Progenitor cell of endocrine pancreas (in vitro differentiated cells): ENCODE measurements at regions not wholly inside any gene's neighbourhood (a gene's known extent, or its start where the extent isn't known, plus 50 kb on each side); places are given as distances from the start of the nearest gene placed in this dataset.

Experiments used
- DNase-seq: peaks from one replicate; pipeline ENCODE4 v3.0.0; 2021; ENCODE audit warnings: low spot score; ENCODE audit not compliant: unreplicated experiment
- H3K27ac Mint-ChIP-seq: 2 replicates; pipeline ENCODE4 v1.8.0; 2021; ENCODE audit warnings: mild to moderate bottlenecking, moderate library complexity, mixed read lengths
- H3K27me3 Mint-ChIP-seq: 2 replicates; pipeline ENCODE4 v1.8.0; 2021; ENCODE audit warnings: mixed read lengths
- H3K36me3 Mint-ChIP-seq: 2 replicates; pipeline ENCODE4 v1.8.0; 2022; ENCODE audit warnings: mixed read lengths; ENCODE audit not compliant: insufficient read depth
- H3K4me1 Mint-ChIP-seq: 2 replicates; pipeline ENCODE4 v1.8.0; 2021; ENCODE audit warnings: low read depth, mixed read lengths
- H3K4me3 Mint-ChIP-seq: 2 replicates; pipeline ENCODE4 v1.8.0; 2021; ENCODE audit warnings: low read depth, mild to moderate bottlenecking, moderate library complexity, mixed read lengths
- H3K9me3 Mint-ChIP-seq: 2 replicates; pipeline ENCODE4 v1.8.0; 2021; ENCODE audit warnings: low read depth, mixed read lengths
- CTCF ChIP-seq: fragments of 200-600 bp; sonication (generic); IDR thresholded peaks from one replicate; pipeline ENCODE4 v1.5.0; 2021; ENCODE audit warnings: antibody characterized with exemption, mild to moderate bottlenecking; ENCODE audit not compliant: unreplicated experiment

- no peaks in the 10 kb centered on the region for H3K9me3 Mint-ChIP-seq
- no peak overlapping the region for H3K27ac Mint-ChIP-seq
- TF ChIP-seq CTCF: no peak
- H3K36me3 Mint-ChIP-seq: no peaks in the 10 kb centered on the region
- no peaks in the 10 kb centered on the region for H3K27me3 Mint-ChIP-seq
- no peaks in the 10 kb centered on the region for H3K4me1 Mint-ChIP-seq
- DNase-seq: no peak
- H3K4me3 Mint-ChIP-seq: no peak overlapping the region
Measured at GRCh38 chr10:27451054-27451453, 53.0 kb upstream of the RAB18 start.

DNA sequence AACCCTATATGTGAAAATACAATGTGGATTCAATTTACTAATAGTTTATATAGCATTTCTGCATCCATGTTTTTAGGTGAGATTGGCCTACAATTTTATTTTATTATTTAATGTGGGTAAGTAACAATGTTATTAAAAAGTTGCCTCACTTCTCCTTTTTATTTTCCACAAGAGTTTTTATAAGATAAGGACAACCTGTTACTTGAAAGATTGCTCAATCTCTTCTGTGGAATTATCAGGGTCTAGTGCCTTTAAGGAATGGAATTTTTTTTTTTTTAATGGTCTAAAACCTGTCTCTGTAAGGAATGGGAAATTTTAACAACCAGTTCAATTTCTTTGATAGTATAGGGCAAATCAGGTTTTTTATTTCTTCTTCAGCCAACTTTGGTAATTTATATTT lies 53.9 kb upstream of the RAB18 start:
- TF ChIP-seq CTCF: no peak
- no peaks in the 10 kb centered on the region for H3K9me3 Mint-ChIP-seq
- H3K4me1 Mint-ChIP-seq: no peaks in the 10 kb centered on the region
- DNase-seq: no peak
- H3K27ac Mint-ChIP-seq: no peak overlapping the region
- no peak overlapping the region for H3K4me3 Mint-ChIP-seq
- no peaks in the 10 kb centered on the region for H3K27me3 Mint-ChIP-seq
- no peaks in the 10 kb centered on the region for H3K36me3 Mint-ChIP-seq

DNA sequence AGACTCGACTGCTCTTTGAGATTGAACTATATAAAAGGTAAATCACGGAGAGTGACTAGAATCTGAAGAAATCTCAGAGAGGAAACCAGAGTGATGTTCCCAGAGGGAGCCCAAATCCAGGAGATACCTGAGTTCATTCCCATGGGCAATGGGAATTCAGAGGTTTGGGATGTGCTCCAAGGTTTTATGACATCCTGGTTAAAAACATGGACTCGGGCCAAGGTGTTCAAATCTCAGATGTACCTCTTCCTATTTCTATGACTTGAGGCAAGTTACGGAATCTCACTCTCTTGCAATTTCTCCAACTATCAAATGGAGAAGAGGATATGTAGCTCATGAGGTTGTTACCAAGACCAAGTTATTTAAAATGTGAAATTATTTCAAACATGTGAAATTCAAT lies 54.5 kb upstream of the RAB18 start:
- DNase-seq: no peak
- Mint-ChIP-seq H3K27ac (no peak overlapping the region), H3K9me3 (no peaks in the 10 kb centered on the region), H3K27me3 (no peaks in the 10 kb centered on the region), H3K4me3 (no peak overlapping the region), H3K4me1 (no peaks in the 10 kb centered on the region), H3K36me3 (no peaks in the 10 kb centered on the region)
- no peak for TF ChIP-seq CTCF

- H3K27ac Mint-ChIP-seq: no peak overlapping the region
- DNase-seq: no peak
- H3K9me3 Mint-ChIP-seq: no peaks in the 10 kb centered on the region
- H3K4me1 Mint-ChIP-seq: no peaks in the 10 kb centered on the region
- no peak for TF ChIP-seq CTCF
- no peaks in the 10 kb centered on the region for H3K36me3 Mint-ChIP-seq
- no peak overlapping the region for H3K4me3 Mint-ChIP-seq
- no peaks in the 10 kb centered on the region for H3K27me3 Mint-ChIP-seq
Measured at GRCh38 chr10:27448921-27449320, 55.2 kb upstream of the RAB18 start.

- Mint-ChIP-seq H3K27ac (no peak overlapping the region), H3K4me3 (no peak overlapping the region), H3K27me3 (no peaks in the 10 kb centered on the region), H3K4me1 (no peaks in the 10 kb centered on the region), H3K9me3 (no peaks in the 10 kb centered on the region), H3K36me3 (no peaks in the 10 kb centered on the region)
- no peak for DNase-seq
- TF ChIP-seq CTCF: no peak
Measured at GRCh38 chr10:27447540-27447939, 56.6 kb upstream of the RAB18 start.
